Stimulated activated memory B cell treated with anti-CD40 and anti-IgM and Interleukin-4, amounts not matched to agents 10 μg/mL and 1 μg/mL and 100 μg/mL, for 72 hours (primary cell): ENCODE measurements at regions not wholly inside any gene's neighbourhood (a gene's known extent, or its start where the extent isn't known, plus 50 kb on each side); places are given as distances from the start of the nearest gene placed in this dataset.
"Not testable (repeated sequence)": the region's sequence is repeated elsewhere in the genome, so short reads cannot be mapped to it uniquely, and the experiment has no call there.

Source experiments
- ATAC-seq: fragments of 150-1000 bp; cut with Tn5 transposase; 2 replicates; pipeline ENCODE4 v1.10.0; 2021
- H3K27ac Mint-ChIP-seq: one replicate; pipeline ENCODE4 v1.8.0; 2022; ENCODE audit warnings: mild to moderate bottlenecking, mixed read lengths
- H3K27me3 Mint-ChIP-seq: one replicate; pipeline ENCODE4 v1.8.0; 2022; ENCODE audit warnings: mixed read lengths
- H3K36me3 Mint-ChIP-seq: one replicate; pipeline ENCODE4 v1.8.0; 2022; ENCODE audit warnings: mixed read lengths
- H3K4me1 Mint-ChIP-seq: one replicate; pipeline ENCODE4 v1.8.0; 2022; ENCODE audit warnings: mixed read lengths
- H3K4me3 Mint-ChIP-seq: one replicate; pipeline ENCODE4 v1.8.0; 2022; ENCODE audit warnings: mild to moderate bottlenecking, moderate library complexity, mixed read lengths
- H3K9me3 Mint-ChIP-seq: one replicate; pipeline ENCODE4 v1.8.0; 2022; ENCODE audit warnings: mixed read lengths

GRCh38 chr22:22756551-22757201 lies 112.3 kb downstream of the GGTLC2 start:
- ATAC-seq, H3K9me3 Mint-ChIP-seq, H3K4me3 Mint-ChIP-seq, H3K27me3 Mint-ChIP-seq, H3K27ac Mint-ChIP-seq, H3K36me3 Mint-ChIP-seq: not testable (repeated sequence)
- peaks cover 18% of the 10 kb centered on the region for H3K4me1 Mint-ChIP-seq

- not testable (repeated sequence) for ATAC-seq, H3K27me3 Mint-ChIP-seq, H3K36me3 Mint-ChIP-seq, H3K9me3 Mint-ChIP-seq
- H3K4me1 Mint-ChIP-seq = peaks cover 11% of the 10 kb centered on the region
- H3K4me3 Mint-ChIP-seq = peak overlapping the region; percentile 61
- H3K27ac Mint-ChIP-seq = peak overlapping the region; percentile 19
Observed at GRCh38 chr22:22758101-22758807, 113.8 kb downstream of the GGTLC2 start.

- Mint-ChIP-seq H3K27me3 (no peaks in the 10 kb centered on the region), H3K4me1 (peaks cover under 1% of the 10 kb centered on the region), H3K4me3 (no peak overlapping the region), H3K27ac (no peak overlapping the region), H3K9me3 (no peaks in the 10 kb centered on the region), H3K36me3 (no peaks in the 10 kb centered on the region)
- no peak for ATAC-seq
Observed at GRCh38 chr22:22759371-22759770, 115.0 kb downstream of the GGTLC2 start.

DNA sequence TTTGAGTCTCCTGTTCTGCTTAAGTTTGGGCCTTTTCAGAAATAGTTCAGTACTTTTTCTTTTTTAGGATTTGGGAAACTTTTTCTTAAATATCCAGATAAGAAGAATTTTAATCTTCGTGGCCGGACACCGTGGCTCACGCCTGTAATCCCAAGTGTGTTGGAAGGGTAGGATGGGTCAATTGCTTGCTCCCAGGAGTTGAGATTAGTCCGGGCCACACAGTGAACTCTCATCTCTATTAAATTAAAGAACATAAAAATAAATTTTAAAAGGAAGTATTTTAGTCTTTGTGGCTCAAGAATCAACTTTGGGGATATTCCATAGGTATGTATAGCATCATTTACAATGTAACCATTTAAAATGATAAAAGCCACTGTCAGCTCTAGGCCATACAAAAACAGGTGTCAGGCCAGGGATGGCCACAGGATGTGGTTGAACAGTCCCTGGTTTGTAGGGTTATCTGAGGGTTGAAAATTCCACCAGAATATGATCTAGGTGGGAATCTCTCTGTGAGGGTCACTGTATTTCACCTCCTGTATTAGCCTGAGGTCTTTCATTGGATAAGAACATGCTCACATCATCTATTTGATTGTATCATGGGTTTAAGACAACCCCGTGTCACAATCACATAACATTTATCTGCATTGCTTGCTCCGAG lies 115.6 kb downstream of the GGTLC2 start:
- Mint-ChIP-seq H3K9me3 (no peaks in the 10 kb centered on the region), H3K27ac (no peak overlapping the region), H3K36me3 (no peaks in the 10 kb centered on the region), H3K27me3 (no peaks in the 10 kb centered on the region), H3K4me1 (no peaks in the 10 kb centered on the region), H3K4me3 (no peak overlapping the region)
- no peak for ATAC-seq

DNA sequence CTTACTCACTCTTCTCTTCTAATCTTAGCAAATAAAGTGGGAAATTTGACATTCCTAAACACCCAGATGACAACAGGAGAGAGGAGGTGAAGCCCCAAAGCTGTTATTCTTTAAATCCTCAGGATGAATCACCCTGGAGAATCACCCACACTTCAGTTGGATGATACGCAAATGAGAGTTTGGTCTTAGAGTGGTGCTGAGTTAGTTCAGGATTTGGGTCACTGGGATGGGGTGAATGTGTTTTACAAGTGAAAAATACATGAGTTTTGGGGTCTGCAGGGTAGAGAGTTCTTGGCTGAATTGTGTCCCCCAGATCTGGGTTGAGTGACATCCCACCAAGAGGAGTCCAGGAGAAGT lies 117.2 kb downstream of the GGTLC2 start:
- Mint-ChIP-seq H3K36me3 (no peaks in the 10 kb centered on the region), H3K27me3 (peaks cover 8% of the 10 kb centered on the region), H3K4me1 (no peaks in the 10 kb centered on the region), H3K4me3 (no peak overlapping the region), H3K27ac (no peak overlapping the region), H3K9me3 (no peaks in the 10 kb centered on the region)
- ATAC-seq = no peak

GRCh38 chr22:22761963-22762772 lies 117.8 kb downstream of the GGTLC2 start:
- Mint-ChIP-seq H3K36me3 (no peaks in the 10 kb centered on the region), H3K9me3 (no peaks in the 10 kb centered on the region), H3K27me3 (peaks cover 8% of the 10 kb centered on the region), H3K27ac (no peak overlapping the region), H3K4me1 (no peaks in the 10 kb centered on the region), H3K4me3 (no peak overlapping the region)
- no peak for ATAC-seq

- Mint-ChIP-seq H3K4me1 (no peaks in the 10 kb centered on the region), H3K9me3 (no peaks in the 10 kb centered on the region), H3K27ac (no peak overlapping the region), H3K27me3 (peaks cover 20% of the 10 kb centered on the region), H3K4me3 (no peak overlapping the region), H3K36me3 (no peaks in the 10 kb centered on the region)
- ATAC-seq = no peak
Observed at GRCh38 chr22:22763512-22763911, 119.1 kb downstream of the GGTLC2 start.

DNA sequence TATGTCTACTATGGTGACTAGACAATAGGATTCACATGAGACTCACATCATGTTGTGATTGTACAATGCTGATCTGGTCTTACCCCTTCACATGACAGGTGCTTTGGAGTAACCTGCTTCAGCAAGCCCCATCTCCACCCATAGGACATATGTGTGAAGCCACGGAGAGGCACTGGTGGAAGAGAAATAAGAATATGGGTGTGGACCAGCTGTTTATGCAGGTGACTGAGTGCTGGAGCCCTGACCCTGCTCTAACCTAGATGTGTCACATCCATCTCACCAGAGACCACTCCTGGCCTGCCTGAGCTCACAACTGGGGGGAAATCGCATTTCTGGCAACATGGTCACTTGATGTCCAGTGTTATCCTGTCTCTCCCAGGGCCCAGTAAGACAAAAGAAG lies 119.7 kb downstream of the GGTLC2 start:
- H3K4me3 Mint-ChIP-seq = no peak overlapping the region
- no peaks in the 10 kb centered on the region for H3K4me1 Mint-ChIP-seq
- no peak overlapping the region for H3K27ac Mint-ChIP-seq
- ATAC-seq = no peak
- H3K27me3 Mint-ChIP-seq = peaks cover 26% of the 10 kb centered on the region
- H3K36me3 Mint-ChIP-seq = no peaks in the 10 kb centered on the region
- no peaks in the 10 kb centered on the region for H3K9me3 Mint-ChIP-seq

DNA sequence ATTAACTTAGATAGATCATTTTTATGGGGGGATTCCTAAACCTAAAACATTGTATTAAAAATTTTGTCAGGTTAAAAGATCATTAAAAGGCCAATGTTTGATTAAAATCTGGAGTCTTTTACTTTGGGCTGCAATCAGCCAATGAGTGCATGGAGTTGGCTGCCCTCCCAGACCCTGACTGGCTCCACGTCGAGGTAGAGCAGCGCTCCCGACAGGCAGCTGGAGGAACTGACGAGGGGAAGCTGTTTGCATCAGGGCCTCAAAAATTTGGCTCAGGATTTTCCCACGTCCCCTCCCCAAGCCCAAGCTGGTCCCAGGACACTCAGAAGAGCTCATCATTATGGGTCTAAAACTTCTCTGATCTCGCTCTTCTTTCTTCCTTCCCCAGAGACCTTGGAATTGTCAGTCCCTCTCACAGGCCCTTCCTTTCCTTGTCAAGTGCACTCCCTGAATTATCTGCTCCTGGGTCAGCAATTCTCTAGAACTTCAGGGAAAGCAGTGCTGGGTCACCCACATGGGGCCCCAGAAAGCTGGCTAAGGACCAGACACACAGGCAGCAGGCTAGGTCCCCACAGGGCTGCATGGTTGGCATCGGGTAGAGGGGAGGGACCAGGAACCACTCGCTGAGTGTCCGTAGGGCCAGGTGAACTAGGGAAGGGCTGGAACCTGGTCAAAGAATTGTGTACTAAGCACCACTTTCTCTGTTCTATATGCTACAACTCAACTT lies 119.6 kb upstream of the IGLL5 start:
- Mint-ChIP-seq H3K4me3 (no peak overlapping the region), H3K4me1 (peaks cover 24% of the 10 kb centered on the region), H3K36me3 (no peaks in the 10 kb centered on the region), H3K27me3 (peaks cover 29% of the 10 kb centered on the region), H3K9me3 (no peaks in the 10 kb centered on the region), H3K27ac (no peak overlapping the region)
- ATAC-seq = no peak

DNA sequence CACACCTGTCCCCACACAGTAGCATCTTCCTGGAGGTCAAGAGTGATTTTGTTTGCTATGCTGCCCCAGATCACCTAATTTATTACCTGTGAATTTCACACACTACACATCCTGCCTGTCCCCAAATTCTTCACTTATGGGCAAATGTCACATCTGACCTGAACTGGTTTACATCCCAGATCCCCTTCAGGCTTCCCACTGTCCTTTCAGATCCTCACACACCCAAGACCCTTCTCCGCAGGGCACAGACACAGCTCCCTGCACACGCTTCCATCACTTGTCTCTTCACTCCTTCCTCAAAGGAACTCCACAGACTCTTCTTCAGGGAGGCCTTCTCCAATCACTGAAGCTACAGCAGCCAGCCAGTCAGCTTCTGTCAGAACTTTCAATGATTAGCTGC lies 118.7 kb upstream of the IGLL5 start:
- peaks cover 33% of the 10 kb centered on the region for H3K4me1 Mint-ChIP-seq
- peaks cover 29% of the 10 kb centered on the region for H3K27me3 Mint-ChIP-seq
- ATAC-seq = no peak
- H3K4me3 Mint-ChIP-seq = no peak overlapping the region
- H3K27ac Mint-ChIP-seq = no peak overlapping the region
- H3K9me3 Mint-ChIP-seq = no peaks in the 10 kb centered on the region
- no peaks in the 10 kb centered on the region for H3K36me3 Mint-ChIP-seq

- H3K4me1 Mint-ChIP-seq = peaks cover 41% of the 10 kb centered on the region
- ATAC-seq = no peak
Observed at GRCh38 chr22:22769434-22770279, 118.0 kb upstream of the IGLL5 start.

GRCh38 chr22:22770280-22770871 lies 117.2 kb upstream of the IGLL5 start:
- ATAC-seq = no peak
- Mint-ChIP-seq H3K27me3 (peaks cover 29% of the 10 kb centered on the region), H3K4me1 (peaks cover 44% of the 10 kb centered on the region), H3K36me3 (no peaks in the 10 kb centered on the region), H3K9me3 (no peaks in the 10 kb centered on the region), H3K4me3 (no peak overlapping the region), H3K27ac (no peak overlapping the region)

More at GRCh38 chr22:22769434-22770279, 118.0 kb upstream of the IGLL5 start:
- no peaks in the 10 kb centered on the region for H3K36me3 Mint-ChIP-seq
- no peak overlapping the region for H3K4me3 Mint-ChIP-seq
- H3K27me3 Mint-ChIP-seq = peaks cover 29% of the 10 kb centered on the region
- no peaks in the 10 kb centered on the region for H3K9me3 Mint-ChIP-seq
- H3K27ac Mint-ChIP-seq = no peak overlapping the region

GRCh38 chr22:22770881-22771280 lies 116.7 kb upstream of the IGLL5 start:
- H3K4me1 Mint-ChIP-seq = peaks cover 44% of the 10 kb centered on the region
- no peak overlapping the region for H3K4me3 Mint-ChIP-seq
- no peak for ATAC-seq
- H3K27me3 Mint-ChIP-seq = peaks cover 27% of the 10 kb centered on the region
- H3K9me3 Mint-ChIP-seq = no peaks in the 10 kb centered on the region
- no peaks in the 10 kb centered on the region for H3K36me3 Mint-ChIP-seq
- H3K27ac Mint-ChIP-seq = no peak overlapping the region
